BJ (cell line): ENCODE measurements at regions not wholly inside any gene's neighbourhood (a gene's known extent, or its start where the extent isn't known, plus 50 kb on each side); places are given as distances from the start of the nearest gene placed in this dataset.

Experiments
- CTCF ChIA-PET: fragments of 350-600 bp; formaldehyde crosslinking; extraction: SDS; loops from one replicate; lab custom pipeline; 2021; ENCODE audit warnings: antibody characterized with exemption, inconsistent platforms; lab: Yijun Ruan, JAX
- POLR2A ChIA-PET: fragments of 300-600 bp; sonication (Branson Sonifier 250); formaldehyde crosslinking; extraction: SDS; loops from one replicate; lab custom pipeline; 2021; ENCODE audit warnings: antibody characterized with exemption; lab: Charles Lee
- DNase-seq: peaks from one replicate; pipeline ENCODE4 v3.0.0-alpha.2; 2011; ENCODE audit warnings: low read depth
- H3K27me3 ChIP-seq: 2 replicates; pipeline ENCODE4 v1.6.0; 2011; ENCODE audit warnings: low read length; ENCODE audit not compliant: control insufficient read depth, insufficient read depth
- H3K36me3 ChIP-seq: 2 replicates; pipeline ENCODE4 v1.5.1; 2011; ENCODE audit warnings: low read length; ENCODE audit not compliant: control insufficient read depth, insufficient read depth
- H3K4me3 ChIP-seq: 2 replicates; pipeline ENCODE4 v1.5.1; 2011; ENCODE audit warnings: low read depth, mild to moderate bottlenecking, control low read depth, low read length
- CTCF ChIP-seq: IDR thresholded peaks from 2 replicates; pipeline ENCODE4 v1.5.1; 2011; ENCODE audit warnings: low read depth, mild to moderate bottlenecking, control low read depth, inconsistent platforms, low read length, moderate library complexity; ENCODE audit not compliant: insufficient read depth

GRCh38 chr6:16944596-16944995 lies 157.3 kb upstream of the STMND1 start:
- no peak for DNase-seq
- ChIA-PET POLR2A (no interaction called here), CTCF (interaction anchor here (0.6 to 2.3 kb wide), 3 partner anchors 12 to 175 kb away, joined by 3 to 6 read pairs (median 3); no protein-coding TSS in a partner anchor)
- Histone ChIP-seq H3K4me3 (no peak overlapping the region), H3K27me3 (no peaks in the 10 kb centered on the region), H3K36me3 (no peaks in the 10 kb centered on the region)
- TF ChIP-seq CTCF: no peak

GRCh38 chr6:16939839-16940238 lies 162.0 kb upstream of the STMND1 start:
- no peak for DNase-seq
- Histone ChIP-seq H3K4me3 (no peak overlapping the region), H3K27me3 (no peaks in the 10 kb centered on the region), H3K36me3 (no peaks in the 10 kb centered on the region)
- ChIA-PET CTCF (interaction anchor here (0.7 kb wide), 1 partner anchor 190 kb away, joined by 3 read pairs; no protein-coding TSS in a partner anchor), POLR2A (no interaction called here)
- no peak for TF ChIP-seq CTCF

- no peak for DNase-seq
- ChIA-PET CTCF (interaction anchor here (0.7 kb wide), 1 partner anchor 189 kb away, joined by 3 read pairs; no protein-coding TSS in a partner anchor), POLR2A (no interaction called here)
These were observed 162.5 kb upstream of the STMND1 start for GRCh38 chr6:16939351-16939750.

GRCh38 chr6:16936893-16937292 lies 165.0 kb upstream of the STMND1 start:
- H3K4me3 ChIP-seq: no peak overlapping the region
- H3K27me3 ChIP-seq: no peaks in the 10 kb centered on the region
- POLR2A ChIA-PET: no interaction called here
- CTCF ChIA-PET: no interaction called here
- no peak for TF ChIP-seq CTCF
- H3K36me3 ChIP-seq: no peaks in the 10 kb centered on the region
- DNase-seq: no peak

More at GRCh38 chr6:16939351-16939750, 162.5 kb upstream of the STMND1 start:
- TF ChIP-seq CTCF: no peak
- H3K4me3 ChIP-seq: no peak overlapping the region
- no peaks in the 10 kb centered on the region for H3K27me3 ChIP-seq
- H3K36me3 ChIP-seq: no peaks in the 10 kb centered on the region

GRCh38 chr6:16933961-16934360 lies 167.9 kb upstream of the STMND1 start:
- TF ChIP-seq CTCF: no peak
- no peak for DNase-seq
- Histone ChIP-seq H3K4me3 (no peak overlapping the region), H3K36me3 (no peaks in the 10 kb centered on the region), H3K27me3 (no peaks in the 10 kb centered on the region)
- POLR2A ChIA-PET: no interaction called here
- CTCF ChIA-PET: interaction anchor here (0.6 to 1.4 kb wide), 3 partner anchors 14 to 524 kb away, joined by 3 to 5 read pairs (median 3); no protein-coding TSS in a partner anchor
